ELF-1 (cell line): ENCODE measurements at regions not wholly inside any gene's neighbourhood (a gene's known extent, or its start where the extent isn't known, plus 50 kb on each side); places are given as distances from the start of the nearest gene placed in this dataset.
A peak's percentile ranks its signal among the peaks of the same experiment; 100 is the strongest.
"Not testable (repeated sequence)": the region's sequence is repeated elsewhere in the genome, so short reads cannot be mapped to it uniquely, and the experiment has no call there.

Experiments used
- DNase-seq: peaks from one replicate; pipeline ENCODE4 v3.0.0-alpha.2; 2016; ENCODE audit warnings: low read depth, low spot score

GRCh38 chrX:34716302-34716701 lies 59.2 kb upstream of the TMEM47 start:
- no peak for DNase-seq

- DNase-seq, result no peak
Measured at GRCh38 chrX:34734383-34734782, 77.3 kb upstream of the TMEM47 start.

GRCh38 chrX:34744521-34744920 lies 87.4 kb upstream of the TMEM47 start:
- DNase-seq, result no peak

GRCh38 chrX:34749896-34750295 lies 92.8 kb upstream of the TMEM47 start:
- no peak for DNase-seq

GRCh38 chrX:34764852-34765361 lies 107.8 kb upstream of the TMEM47 start:
- peak; percentile 50 for DNase-seq

- DNase-seq, result no peak
Measured at GRCh38 chrX:34768290-34768689, 111.2 kb upstream of the TMEM47 start.

- DNase-seq, result no peak
Measured at GRCh38 chrX:34770511-34770910, 113.4 kb upstream of the TMEM47 start.

- DNase-seq, result no peak
Measured at GRCh38 chrX:34778916-34779315, 121.8 kb upstream of the TMEM47 start.

GRCh38 chrX:34790026-34790425 lies 132.9 kb upstream of the TMEM47 start:
- no peak for DNase-seq

GRCh38 chrX:34805951-34806350 lies 136.6 kb upstream of the FAM47B start:
- no peak for DNase-seq

- no peak for DNase-seq
Measured at GRCh38 chrX:34809096-34809495, 133.5 kb upstream of the FAM47B start.

- DNase-seq, result no peak
Measured at GRCh38 chrX:34810364-34810763, 132.2 kb upstream of the FAM47B start.

- DNase-seq, result no peak
Measured at GRCh38 chrX:34810916-34811315, 131.7 kb upstream of the FAM47B start.

- DNase-seq, result no peak
Measured at GRCh38 chrX:34813618-34814017, 129.0 kb upstream of the FAM47B start.

- DNase-seq, result no peak
Measured at GRCh38 chrX:34826964-34827363, 115.6 kb upstream of the FAM47B start.

GRCh38 chrX:34839451-34839850 lies 103.1 kb upstream of the FAM47B start:
- DNase-seq, result no peak

- not testable (repeated sequence) for DNase-seq
Measured at GRCh38 chrX:34841205-34841604, 101.4 kb upstream of the FAM47B start.

- no peak for DNase-seq
Measured at GRCh38 chrX:34848281-34848680, 94.3 kb upstream of the FAM47B start.

GRCh38 chrX:34849371-34849770 lies 93.2 kb upstream of the FAM47B start:
- no peak for DNase-seq

- no peak for DNase-seq
Measured at GRCh38 chrX:34859191-34859590, 83.4 kb upstream of the FAM47B start.

- DNase-seq, result no peak
Measured at GRCh38 chrX:34863906-34864305, 78.7 kb upstream of the FAM47B start.

- no peak for DNase-seq
Measured at GRCh38 chrX:34866646-34867045, 76.0 kb upstream of the FAM47B start.

- DNase-seq, result no peak
Measured at GRCh38 chrX:34868633-34869032, 74.0 kb upstream of the FAM47B start.

- DNase-seq, result no peak
Measured at GRCh38 chrX:34873500-34874225, 68.9 kb upstream of the FAM47B start.
